DND-41 (cell line): ENCODE measurements at regions not wholly inside any gene's neighbourhood (a gene's known extent, or its start where the extent isn't known, plus 50 kb on each side); places are given as distances from the start of the nearest gene placed in this dataset.

Experiments
- ATAC-seq: fragments of 200-7000 bp; cut with Tn5 transposase; 3 replicates; pipeline ENCODE4 v1.9.1; 2021; ENCODE audit warnings: low read depth; ENCODE audit not compliant: insufficient read depth
- DNase-seq: peaks from one replicate; pipeline ENCODE4 v3.0.0-alpha.2; 2020
- H2AFZ ChIP-seq: 2 replicates; pipeline ENCODE4 v1.6.0; 2012; ENCODE audit warnings: low read depth, low read length
- H3K27ac ChIP-seq: 2 replicates; pipeline ENCODE4 v1.5.1; 2012; ENCODE audit warnings: low read length, inconsistent platforms
- H3K27me3 ChIP-seq: fragments of 200-600 bp; sonication (generic); 2 replicates; pipeline ENCODE4 v1.6.0; 2012; ENCODE audit warnings: low read length, mild to moderate bottlenecking, inconsistent platforms; ENCODE audit not compliant: insufficient read depth, poor library complexity
- H3K36me3 ChIP-seq: 2 replicates; pipeline ENCODE4 v1.5.1; 2012; ENCODE audit warnings: low read length, inconsistent platforms; ENCODE audit not compliant: insufficient read depth
- H3K4me1 ChIP-seq: 2 replicates; pipeline ENCODE4 v1.5.1; 2012; ENCODE audit warnings: mild to moderate bottlenecking, low read length; ENCODE audit not compliant: insufficient read depth
- H3K4me2 ChIP-seq: 2 replicates; pipeline ENCODE4 v1.6.0; 2012; ENCODE audit warnings: mild to moderate bottlenecking, moderate library complexity, low read length, inconsistent platforms; ENCODE audit not compliant: insufficient read depth
- H3K4me3 ChIP-seq, 2 experiments: fragments of 200-600 bp in 1 of 2; shearing (Covaris generic) in 1 of 2; 2 replicates each; pipeline ENCODE4 v1.5.1; 2012 to 2016; ENCODE audit warnings: inconsistent platforms in 2 of 2, low read length in 2 of 2, mild to moderate bottlenecking in 2 of 2, low read depth in 1 of 2, moderate library complexity in 1 of 2
- H3K79me2 ChIP-seq: 2 replicates; pipeline ENCODE4 v1.6.0; 2012; ENCODE audit warnings: low read length, inconsistent platforms; ENCODE audit not compliant: insufficient read depth
- H3K9ac ChIP-seq: 2 replicates; pipeline ENCODE4 v1.6.0; 2012; ENCODE audit warnings: low read depth, mild to moderate bottlenecking, inconsistent platforms, low read length, moderate library complexity
- H3K9me3 ChIP-seq: 2 replicates; pipeline ENCODE4 v1.5.1; 2012; ENCODE audit warnings: low read length, moderate library complexity, mild to moderate bottlenecking, inconsistent platforms; ENCODE audit not compliant: insufficient read depth, severe bottlenecking
- H4K20me1 ChIP-seq: 2 replicates; pipeline ENCODE4 v1.6.0; 2012; ENCODE audit warnings: low read length; ENCODE audit not compliant: insufficient read depth
- EZH2 ChIP-seq: IDR thresholded peaks from 3 replicates; pipeline ENCODE4 v1.6.1; 2012; ENCODE audit warnings: borderline replicate concordance, low read depth, mild to moderate bottlenecking, moderate library complexity, low read length, inconsistent platforms; ENCODE audit not compliant: severe bottlenecking
- TF ChIP-seq, protein P1 (sequence below): IDR thresholded peaks from 2 replicates; pipeline ENCODE4 v1.5.1; 2012; ENCODE audit warnings: borderline replicate concordance, low read length, moderate library complexity, mild to moderate bottlenecking; ENCODE audit not compliant: poor library complexity, severe bottlenecking; ENCODE audit errors: extremely low read depth

DNA sequence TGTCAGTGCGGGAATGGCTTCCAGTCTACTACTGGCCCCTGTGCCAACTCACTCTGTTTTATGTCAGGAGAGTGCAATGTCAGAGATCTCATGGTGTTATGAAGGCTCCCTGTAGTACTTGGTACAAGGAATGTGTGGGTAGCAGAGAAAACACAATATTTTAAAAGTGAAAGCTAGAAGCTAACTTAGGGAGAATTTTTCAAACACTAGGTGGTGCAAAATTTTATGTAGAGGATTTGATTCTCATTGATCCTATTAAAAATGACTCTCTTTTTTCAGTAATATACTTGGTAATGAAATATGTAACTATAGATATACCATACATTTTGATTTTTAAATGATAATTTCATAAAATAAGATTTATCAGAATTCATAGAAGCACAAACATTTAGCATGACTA, 134.7 kb downstream of the JRKL start:
- no peak overlapping the region for H2AFZ ChIP-seq
- TF ChIP-seq EZH2: no peak
- TF ChIP-seq, protein P1, sequence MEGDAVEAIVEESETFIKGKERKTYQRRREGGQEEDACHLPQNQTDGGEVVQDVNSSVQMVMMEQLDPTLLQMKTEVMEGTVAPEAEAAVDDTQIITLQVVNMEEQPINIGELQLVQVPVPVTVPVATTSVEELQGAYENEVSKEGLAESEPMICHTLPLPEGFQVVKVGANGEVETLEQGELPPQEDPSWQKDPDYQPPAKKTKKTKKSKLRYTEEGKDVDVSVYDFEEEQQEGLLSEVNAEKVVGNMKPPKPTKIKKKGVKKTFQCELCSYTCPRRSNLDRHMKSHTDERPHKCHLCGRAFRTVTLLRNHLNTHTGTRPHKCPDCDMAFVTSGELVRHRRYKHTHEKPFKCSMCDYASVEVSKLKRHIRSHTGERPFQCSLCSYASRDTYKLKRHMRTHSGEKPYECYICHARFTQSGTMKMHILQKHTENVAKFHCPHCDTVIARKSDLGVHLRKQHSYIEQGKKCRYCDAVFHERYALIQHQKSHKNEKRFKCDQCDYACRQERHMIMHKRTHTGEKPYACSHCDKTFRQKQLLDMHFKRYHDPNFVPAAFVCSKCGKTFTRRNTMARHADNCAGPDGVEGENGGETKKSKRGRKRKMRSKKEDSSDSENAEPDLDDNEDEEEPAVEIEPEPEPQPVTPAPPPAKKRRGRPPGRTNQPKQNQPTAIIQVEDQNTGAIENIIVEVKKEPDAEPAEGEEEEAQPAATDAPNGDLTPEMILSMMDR: peak; percentile 13

DNA sequence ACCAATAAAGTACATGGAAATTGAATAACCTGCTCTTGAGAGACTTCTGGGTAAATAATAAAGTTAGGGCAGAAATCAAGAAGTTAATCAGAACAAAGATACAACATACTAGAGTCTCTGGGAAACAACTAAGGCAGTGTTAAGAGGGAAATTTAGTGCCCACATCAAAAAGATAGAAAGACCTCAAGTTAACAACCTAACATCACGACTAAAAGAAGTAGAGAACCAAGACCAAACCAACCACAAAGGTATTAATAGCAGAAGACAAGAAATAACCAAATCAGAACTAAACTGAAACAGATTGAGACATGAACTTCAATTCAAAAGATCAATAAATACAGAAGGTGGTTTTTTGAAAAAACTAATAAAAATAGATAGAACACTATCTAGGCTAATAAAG, 140.7 kb downstream of the JRKL start:
- Histone ChIP-seq H3K27ac (no peak overlapping the region), H2AFZ (no peak overlapping the region), H3K4me2 (no peak overlapping the region), H4K20me1 (no peaks in the 10 kb centered on the region), H3K4me3 (no peak overlapping the region), H3K36me3 (no peaks in the 10 kb centered on the region), H3K27me3 (no peaks in the 10 kb centered on the region), H3K9ac (no peak overlapping the region), H3K79me2 (no peaks in the 10 kb centered on the region), H3K9me3 (no peaks in the 10 kb centered on the region), H3K4me1 (no peaks in the 10 kb centered on the region)
- DNase-seq: no peak
- no peak for TF ChIP-seq EZH2
- TF ChIP-seq, protein P1: no peak
- no peak for ATAC-seq

More for the DNA sequence above, 134.7 kb downstream of the JRKL start:
- DNase-seq: no peak
- H3K79me2 ChIP-seq: no peaks in the 10 kb centered on the region
- ATAC-seq: no peak
- no peak overlapping the region for H3K4me3 ChIP-seq
- H3K27ac ChIP-seq: no peak overlapping the region
- no peaks in the 10 kb centered on the region for H3K9me3 ChIP-seq
- H3K36me3 ChIP-seq: no peaks in the 10 kb centered on the region
- H4K20me1 ChIP-seq: no peaks in the 10 kb centered on the region
- no peaks in the 10 kb centered on the region for H3K27me3 ChIP-seq
- H3K4me1 ChIP-seq: no peaks in the 10 kb centered on the region
- no peak overlapping the region for H3K9ac ChIP-seq
- H3K4me2 ChIP-seq: no peak overlapping the region

DNA sequence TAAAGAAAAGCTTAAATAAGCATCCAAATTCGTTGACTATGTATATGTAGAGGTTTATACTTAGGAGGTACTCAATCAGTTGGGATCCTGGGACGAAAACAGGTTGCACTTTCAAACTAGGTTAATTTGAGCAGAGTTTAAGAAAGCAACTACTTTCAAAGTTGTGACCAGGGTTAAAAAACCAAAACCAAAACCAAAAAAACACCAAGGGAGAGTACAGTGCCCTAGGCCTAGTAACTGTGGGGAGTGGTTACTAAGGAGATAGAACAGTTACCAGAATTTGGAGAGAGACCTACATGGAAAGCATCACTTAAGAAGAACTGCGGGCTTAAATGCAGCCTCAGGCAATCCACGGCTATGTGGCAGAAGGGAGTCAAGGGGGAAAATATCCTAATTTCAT, 148.3 kb downstream of the JRKL start:
- Histone ChIP-seq H3K4me3 (no peak overlapping the region), H3K36me3 (no peaks in the 10 kb centered on the region), H3K79me2 (no peaks in the 10 kb centered on the region), H2AFZ (no peak overlapping the region), H3K27ac (no peak overlapping the region), H3K27me3 (no peaks in the 10 kb centered on the region), H3K9ac (no peak overlapping the region), H3K9me3 (no peaks in the 10 kb centered on the region), H3K4me2 (no peak overlapping the region), H4K20me1 (no peaks in the 10 kb centered on the region), H3K4me1 (no peaks in the 10 kb centered on the region)
- ATAC-seq (no peak), DNase-seq (no peak)
- TF ChIP-seq, protein P1: no peak
- no peak for TF ChIP-seq EZH2

DNA sequence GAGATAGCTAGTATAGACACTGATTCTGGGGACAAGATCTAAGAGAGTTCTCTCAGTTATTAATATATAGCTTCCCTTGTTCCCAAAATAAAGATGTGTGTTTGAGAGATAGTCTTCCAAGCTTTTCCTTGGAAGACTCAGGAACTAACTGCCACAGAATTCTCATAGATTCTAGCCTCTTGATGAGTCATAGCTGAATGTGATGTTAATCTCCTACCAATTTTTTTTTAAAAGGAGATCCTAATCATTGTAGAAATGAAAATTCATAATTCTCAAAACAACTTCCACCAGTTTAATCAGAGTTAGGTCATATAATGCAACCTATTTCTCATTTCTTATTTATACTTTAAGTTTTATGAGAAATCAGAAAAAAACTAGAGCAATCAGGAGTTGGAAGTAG, 148.8 kb downstream of the JRKL start:
- no peaks in the 10 kb centered on the region for H3K79me2 ChIP-seq
- no peaks in the 10 kb centered on the region for H4K20me1 ChIP-seq
- TF ChIP-seq EZH2: no peak
- TF ChIP-seq, protein P1: no peak
- H2AFZ ChIP-seq: no peak overlapping the region
- H3K4me3 ChIP-seq: no peak overlapping the region
- no peak overlapping the region for H3K27ac ChIP-seq
- no peak overlapping the region for H3K9ac ChIP-seq
- no peaks in the 10 kb centered on the region for H3K9me3 ChIP-seq
- no peaks in the 10 kb centered on the region for H3K36me3 ChIP-seq
- no peak for DNase-seq
- H3K4me2 ChIP-seq: no peak overlapping the region
- no peaks in the 10 kb centered on the region for H3K27me3 ChIP-seq
- no peaks in the 10 kb centered on the region for H3K4me1 ChIP-seq
- ATAC-seq: no peak
